Smooth muscle cell (in vitro differentiated cells): ENCODE measurements at regions not wholly inside any gene's neighbourhood (a gene's known extent, or its start where the extent isn't known, plus 50 kb on each side); places are given as distances from the start of the nearest gene placed in this dataset.
A peak's percentile ranks its signal among the peaks of the same experiment; 100 is the strongest.

ENCODE experiments used
- DNase-seq: peaks from one replicate; lab custom pipeline; 2025; ENCODE audit not compliant: unreplicated experiment; lab: John Stamatoyannopoulos, UW
- H2AFZ ChIP-seq: fragments of 200-600 bp; sonication (generic); 2 replicates; pipeline ENCODE4 v1.6.0; 2016; ENCODE audit warnings: antibody characterized with exemption, low read depth, mild to moderate bottlenecking
- H3F3A ChIP-seq: fragments of 200-600 bp; sonication (generic); 2 replicates; pipeline ENCODE4 v1.6.0; 2017; ENCODE audit warnings: antibody characterized with exemption, low read depth
- H3K27ac ChIP-seq: fragments of 200-600 bp; sonication (generic); 2 replicates; pipeline ENCODE4 v1.5.1; 2016; ENCODE audit warnings: low read depth, mild to moderate bottlenecking
- H3K27me3 ChIP-seq: fragments of 200-600 bp; sonication (generic); 2 replicates; pipeline ENCODE4 v1.6.1; 2016; ENCODE audit warnings: low read depth, mild to moderate bottlenecking
- H3K36me3 ChIP-seq: fragments of 200-600 bp; sonication (generic); 2 replicates; pipeline ENCODE4 v1.5.1; 2016; ENCODE audit warnings: low read depth
- H3K4me1 ChIP-seq: fragments of 200-600 bp; sonication (generic); 2 replicates; pipeline ENCODE4 v1.5.1; 2016; ENCODE audit warnings: low read depth
- H3K4me2 ChIP-seq: fragments of 200-600 bp; sonication (generic); 2 replicates; pipeline ENCODE4 v1.6.0; 2016; ENCODE audit warnings: mild to moderate bottlenecking
- H3K4me3 ChIP-seq: fragments of 200-600 bp; sonication (generic); 2 replicates; pipeline ENCODE4 v1.5.1; 2016; ENCODE audit warnings: mild to moderate bottlenecking
- H3K79me2 ChIP-seq: fragments of 200-600 bp; sonication (generic); 2 replicates; pipeline ENCODE4 v1.6.0; 2016; ENCODE audit warnings: low read depth, mild to moderate bottlenecking
- H3K9ac ChIP-seq: fragments of 200-600 bp; sonication (generic); 2 replicates; pipeline ENCODE4 v1.6.0; 2016; ENCODE audit warnings: low read depth
- H3K9me3 ChIP-seq: fragments of 200-600 bp; sonication (generic); replicated peaks from 2 replicates; pipeline ENCODE4 v1.5.1; 2016; ENCODE audit warnings: low read depth
- H4K20me1 ChIP-seq: fragments of 200-600 bp; sonication (generic); 2 replicates; pipeline ENCODE4 v1.6.0; 2016; ENCODE audit warnings: low read depth
- WGBS: methylation state at CpG from one replicate; pipeline ENCODE4 v1.1.7; 2016; ENCODE audit warnings: low lambda C conversion rate; 5-methylcytosine and 5-hydroxymethylcytosine counted together
- TF ChIP-seq, protein P1 (sequence below): fragments of 200-600 bp; sonication (generic); IDR thresholded peaks from 2 replicates; pipeline ENCODE4 v1.5.1; 2017; ENCODE audit warnings: borderline replicate concordance, mild to moderate bottlenecking, antibody characterized with exemption; ENCODE audit not compliant: insufficient read depth, poor library complexity, severe bottlenecking

- H3K27me3 ChIP-seq: no peaks in the 10 kb centered on the region
- no peak overlapping the region for H3K4me3 ChIP-seq
- H3F3A ChIP-seq: peaks cover 45% of the 10 kb centered on the region
- no peak overlapping the region for H3K9ac ChIP-seq
- DNase-seq: no peak
- TF ChIP-seq, protein P1, sequence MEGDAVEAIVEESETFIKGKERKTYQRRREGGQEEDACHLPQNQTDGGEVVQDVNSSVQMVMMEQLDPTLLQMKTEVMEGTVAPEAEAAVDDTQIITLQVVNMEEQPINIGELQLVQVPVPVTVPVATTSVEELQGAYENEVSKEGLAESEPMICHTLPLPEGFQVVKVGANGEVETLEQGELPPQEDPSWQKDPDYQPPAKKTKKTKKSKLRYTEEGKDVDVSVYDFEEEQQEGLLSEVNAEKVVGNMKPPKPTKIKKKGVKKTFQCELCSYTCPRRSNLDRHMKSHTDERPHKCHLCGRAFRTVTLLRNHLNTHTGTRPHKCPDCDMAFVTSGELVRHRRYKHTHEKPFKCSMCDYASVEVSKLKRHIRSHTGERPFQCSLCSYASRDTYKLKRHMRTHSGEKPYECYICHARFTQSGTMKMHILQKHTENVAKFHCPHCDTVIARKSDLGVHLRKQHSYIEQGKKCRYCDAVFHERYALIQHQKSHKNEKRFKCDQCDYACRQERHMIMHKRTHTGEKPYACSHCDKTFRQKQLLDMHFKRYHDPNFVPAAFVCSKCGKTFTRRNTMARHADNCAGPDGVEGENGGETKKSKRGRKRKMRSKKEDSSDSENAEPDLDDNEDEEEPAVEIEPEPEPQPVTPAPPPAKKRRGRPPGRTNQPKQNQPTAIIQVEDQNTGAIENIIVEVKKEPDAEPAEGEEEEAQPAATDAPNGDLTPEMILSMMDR: no peak
- H3K4me2 ChIP-seq: peak overlapping the region; percentile 33
- H3K36me3 ChIP-seq: no peaks in the 10 kb centered on the region
- 74% methylated on average over 8 of the region's 8 CpGs for WGBS
- H3K4me1 ChIP-seq: peaks cover 40% of the 10 kb centered on the region
- H3K79me2 ChIP-seq: no peaks in the 10 kb centered on the region
- H2AFZ ChIP-seq: no peak overlapping the region
- peak overlapping the region; percentile 86 for H3K27ac ChIP-seq
- no peaks in the 10 kb centered on the region for H4K20me1 ChIP-seq
- no peaks in the 10 kb centered on the region for H3K9me3 ChIP-seq
These were observed 281.0 kb downstream of the CDC5L start for GRCh38 chr6:44668391-44668930.

DNA sequence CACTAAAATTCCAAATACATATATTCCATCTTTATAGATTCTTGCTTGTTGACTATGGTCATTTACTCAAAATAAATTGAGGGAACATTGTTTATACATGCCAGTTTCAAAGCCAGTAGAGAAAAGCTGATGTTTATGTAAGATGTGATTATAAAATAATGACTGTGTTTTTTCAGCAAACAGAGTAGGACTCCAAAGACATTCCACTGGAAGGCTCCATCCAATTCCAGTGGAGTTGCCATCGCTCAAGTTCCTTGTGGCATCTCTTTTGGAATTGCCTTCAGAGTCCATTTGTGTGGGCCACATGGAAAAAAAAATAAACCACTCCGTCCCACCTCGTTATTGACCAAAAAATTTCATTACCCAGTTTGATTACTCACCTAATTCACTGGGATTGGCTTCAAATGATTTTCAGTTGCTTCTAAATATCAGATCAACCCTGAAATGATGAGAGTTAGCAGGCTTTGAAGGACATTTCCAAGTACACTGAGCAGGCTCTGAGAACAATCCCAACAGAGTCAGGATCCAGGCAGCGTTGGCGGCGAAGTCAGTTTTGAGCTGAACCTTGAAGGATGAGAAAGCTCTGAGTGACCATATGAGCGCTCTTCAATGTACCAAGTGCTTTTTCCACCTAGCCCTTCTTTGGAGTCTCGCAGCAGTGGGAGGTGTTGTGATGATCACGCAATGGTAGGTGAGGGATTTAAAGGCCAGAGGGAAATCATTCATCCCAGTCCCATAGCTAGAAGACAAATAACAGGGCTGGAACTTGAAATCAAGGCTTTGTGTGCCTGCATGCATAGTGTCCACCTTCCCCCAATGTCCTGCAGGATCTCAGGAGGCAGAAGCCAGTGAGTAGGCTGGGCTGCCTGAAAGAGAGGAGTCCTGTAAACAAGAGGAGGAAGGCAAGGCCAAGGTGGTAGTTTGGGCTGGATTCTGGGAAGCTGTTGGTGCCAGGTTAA, 281.7 kb downstream of the CDC5L start:
- WGBS: 95% methylated on average over 9 of the region's 9 CpGs
- TF ChIP-seq, protein P1: no peak

DNA sequence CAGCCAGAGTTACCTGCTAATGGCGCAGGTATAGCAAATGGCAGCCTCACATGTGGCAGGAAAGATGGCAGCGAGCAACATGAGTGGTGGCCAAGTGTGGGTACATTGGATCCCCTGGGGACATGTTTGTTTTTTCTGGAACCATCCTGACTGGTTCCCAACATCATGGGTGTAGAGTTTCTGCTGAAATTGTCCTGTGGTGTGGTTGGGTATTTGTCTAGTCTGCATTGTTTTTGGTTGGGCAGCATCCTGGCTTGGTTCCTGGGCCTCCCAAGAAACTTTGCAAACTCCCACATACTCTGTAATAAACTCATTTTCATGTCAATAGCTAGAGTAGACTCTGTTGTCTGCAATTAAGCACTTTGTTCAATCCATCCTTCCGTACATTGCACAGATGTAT, 282.6 kb downstream of the CDC5L start:
- Histone ChIP-seq H3K79me2 (no peaks in the 10 kb centered on the region), H3K27ac (no peak overlapping the region), H3K4me3 (no peak overlapping the region), H3K4me2 (no peak overlapping the region), H4K20me1 (no peaks in the 10 kb centered on the region), H3F3A (peaks cover 44% of the 10 kb centered on the region), H3K9me3 (no peaks in the 10 kb centered on the region), H3K36me3 (no peaks in the 10 kb centered on the region), H3K9ac (no peak overlapping the region), H3K27me3 (no peaks in the 10 kb centered on the region), H3K4me1 (peaks cover 28% of the 10 kb centered on the region), H2AFZ (no peak overlapping the region)
- WGBS: over 99% methylated on average over 3 of the region's 3 CpGs
- TF ChIP-seq, protein P1: no peak
- DNase-seq: no peak

More for the DNA sequence above, 281.7 kb downstream of the CDC5L start:
- Histone ChIP-seq H3F3A (peaks cover 45% of the 10 kb centered on the region), H3K27me3 (no peaks in the 10 kb centered on the region), H3K4me2 (no peak overlapping the region), H2AFZ (no peak overlapping the region), H3K9ac (no peak overlapping the region), H3K36me3 (no peaks in the 10 kb centered on the region), H3K79me2 (no peaks in the 10 kb centered on the region), H3K9me3 (no peaks in the 10 kb centered on the region), H3K27ac (peak overlapping the region; percentile 86), H3K4me3 (no peak overlapping the region), H3K4me1 (peaks cover 32% of the 10 kb centered on the region), H4K20me1 (no peaks in the 10 kb centered on the region)
- no peak for DNase-seq
